Neural cell (in vitro differentiated cells): ENCODE measurements at regions not wholly inside any gene's neighbourhood (a gene's known extent, or its start where the extent isn't known, plus 50 kb on each side); places are given as distances from the start of the nearest gene placed in this dataset.

ENCODE experiments used
- H2AFZ ChIP-seq: fragments of 200-600, 300-800 bp; sonication (generic), shearing (Covaris generic); 2 replicates; pipeline ENCODE4 v1.6.0; 2014; ENCODE audit warnings: low read depth, mild to moderate bottlenecking, antibody characterized with exemption, low read length, moderate library complexity
- H3F3A ChIP-seq: fragments of 200-600 bp; shearing (Covaris generic); 2 replicates; pipeline ENCODE4 v1.6.1; 2016; ENCODE audit warnings: mild to moderate bottlenecking, moderate library complexity, mixed read lengths, antibody characterized with exemption, low read length; ENCODE audit not compliant: insufficient read depth, poor library complexity, severe bottlenecking
- H3K27ac ChIP-seq: fragments of 200-600, 300-800 bp; sonication (generic), shearing (Covaris generic); 2 replicates; pipeline ENCODE4 v1.5.1; 2014; ENCODE audit warnings: mild to moderate bottlenecking, low read length, moderate library complexity
- H3K27me3 ChIP-seq: fragments of 300-800, 200-600 bp; sonication (generic), shearing (Covaris generic); 2 replicates; pipeline ENCODE4 v1.6.0; 2014; ENCODE audit warnings: mild to moderate bottlenecking, low read depth, low read length, moderate library complexity; ENCODE audit not compliant: insufficient read depth
- H3K36me3 ChIP-seq: fragments of 300-800, 200-600 bp; sonication (generic), shearing (Covaris generic); 2 replicates; pipeline ENCODE4 v1.5.1; 2014; ENCODE audit warnings: mild to moderate bottlenecking, antibody characterized with exemption, low read length, moderate library complexity; ENCODE audit not compliant: insufficient read depth
- H3K4me2 ChIP-seq: fragments of 300-800, 200-600 bp; sonication (generic), shearing (Covaris generic); 2 replicates; pipeline ENCODE4 v1.6.0; 2014; ENCODE audit warnings: mild to moderate bottlenecking, low read length
- H3K4me3 ChIP-seq: fragments of 300-800, 200-600 bp; sonication (generic), shearing (Covaris generic); 2 replicates; pipeline ENCODE4 v1.5.1; 2014; ENCODE audit warnings: mild to moderate bottlenecking, low read length, moderate library complexity
- H3K79me2 ChIP-seq: fragments of 200-600 bp; shearing (Covaris generic); replicated peaks from 2 replicates; pipeline ENCODE4 v1.6.0; 2014; ENCODE audit warnings: mild to moderate bottlenecking, low read length, moderate library complexity; ENCODE audit not compliant: insufficient read depth
- H3K9ac ChIP-seq: fragments of 300-800, 200-600 bp; sonication (generic), shearing (Covaris generic); 2 replicates; pipeline ENCODE4 v1.6.1; 2016; ENCODE audit warnings: mild to moderate bottlenecking, low read length, mixed read lengths
- H3K9me2 ChIP-seq: fragments of 200-600 bp; shearing (Covaris generic); 2 replicates; pipeline ENCODE4 v1.6.1; 2016; ENCODE audit warnings: mild to moderate bottlenecking, low read length, mixed read lengths; ENCODE audit not compliant: insufficient read depth
- H3K9me3 ChIP-seq: fragments of 200-600, 300-800 bp; sonication (generic), shearing (Covaris generic); 2 replicates; pipeline ENCODE4 v1.6.1; 2016; ENCODE audit warnings: mild to moderate bottlenecking, mixed run types, low read length, moderate library complexity, mixed read lengths
- H4K20me1 ChIP-seq: fragments of 200-600 bp; shearing (Covaris generic); 2 replicates; pipeline ENCODE4 v1.6.1; 2016; ENCODE audit warnings: mild to moderate bottlenecking, mixed run types; ENCODE audit not compliant: insufficient read depth
- EP300 ChIP-seq: fragments of 450-650 bp; conservative IDR thresholded peaks from 2 replicates; pipeline ENCODE4 v1.6.1; 2014; ENCODE audit warnings: antibody characterized with exemption, mild to moderate bottlenecking, moderate library complexity; ENCODE audit not compliant: poor library complexity, severe bottlenecking
- EZH2 ChIP-seq: fragments of 200-600, 300-800 bp; shearing (Covaris generic), sonication (generic); IDR thresholded peaks from 2 replicates; pipeline ENCODE4 v1.6.1; 2014; ENCODE audit warnings: antibody characterized with exemption, low read length, borderline replicate concordance, mild to moderate bottlenecking; ENCODE audit not compliant: insufficient read depth, poor library complexity, severe bottlenecking
- MXI1 ChIP-seq: fragments of 450-650 bp; conservative IDR thresholded peaks from 2 replicates; pipeline ENCODE4 v1.6.1; 2014; ENCODE audit warnings: antibody characterized with exemption, mild to moderate bottlenecking; ENCODE audit not compliant: poor library complexity, severe bottlenecking
- POLR2AphosphoS5 ChIP-seq: IDR thresholded peaks from 2 replicates; pipeline ENCODE4 v1.6.1; 2012
- RAD21 ChIP-seq: fragments of 450-650 bp; conservative IDR thresholded peaks from 2 replicates; pipeline ENCODE4 v1.6.1; 2014; ENCODE audit warnings: antibody characterized with exemption, mild to moderate bottlenecking, moderate library complexity
- REST ChIP-seq: IDR thresholded peaks from 2 replicates; pipeline ENCODE4 v1.6.1; 2012; ENCODE audit warnings: borderline replicate concordance
- SMC3 ChIP-seq: fragments of 450-650 bp; conservative IDR thresholded peaks from 2 replicates; pipeline ENCODE4 v1.6.1; 2014; ENCODE audit warnings: antibody characterized with exemption, mild to moderate bottlenecking, moderate library complexity; ENCODE audit not compliant: poor library complexity
- TAF1 ChIP-seq: IDR thresholded peaks from 2 replicates; pipeline ENCODE4 v1.6.1; 2012; ENCODE audit warnings: low read depth
- TF ChIP-seq, protein P1 (sequence below): fragments of 450-650 bp; IDR thresholded peaks from 2 replicates; pipeline ENCODE4 v1.5.1; 2014; ENCODE audit warnings: antibody characterized with exemption, mild to moderate bottlenecking, moderate library complexity; ENCODE audit not compliant: poor library complexity, severe bottlenecking

GRCh38 chr12:113762882-113763816 lies 203.0 kb downstream of the RBM19 start:
- Histone ChIP-seq H2AFZ (peak overlapping the region; percentile 67), H3K9ac (peak overlapping the region; percentile 81), H3K79me2 (no peaks in the 10 kb centered on the region), H3K9me3 (no peaks in the 10 kb centered on the region), H3K36me3 (no peaks in the 10 kb centered on the region), H3K4me3 (peak overlapping the region; percentile 60), H3K9me2 (no peaks in the 10 kb centered on the region), H3K4me2 (peak overlapping the region; percentile 74), H3K27me3 (no peaks in the 10 kb centered on the region), H3K27ac (peak overlapping the region; percentile 99), H3F3A (peaks cover 7% of the 10 kb centered on the region), H4K20me1 (no peaks in the 10 kb centered on the region)
- TF ChIP-seq REST, result peak; percentile 42
- TF ChIP-seq, protein P1, sequence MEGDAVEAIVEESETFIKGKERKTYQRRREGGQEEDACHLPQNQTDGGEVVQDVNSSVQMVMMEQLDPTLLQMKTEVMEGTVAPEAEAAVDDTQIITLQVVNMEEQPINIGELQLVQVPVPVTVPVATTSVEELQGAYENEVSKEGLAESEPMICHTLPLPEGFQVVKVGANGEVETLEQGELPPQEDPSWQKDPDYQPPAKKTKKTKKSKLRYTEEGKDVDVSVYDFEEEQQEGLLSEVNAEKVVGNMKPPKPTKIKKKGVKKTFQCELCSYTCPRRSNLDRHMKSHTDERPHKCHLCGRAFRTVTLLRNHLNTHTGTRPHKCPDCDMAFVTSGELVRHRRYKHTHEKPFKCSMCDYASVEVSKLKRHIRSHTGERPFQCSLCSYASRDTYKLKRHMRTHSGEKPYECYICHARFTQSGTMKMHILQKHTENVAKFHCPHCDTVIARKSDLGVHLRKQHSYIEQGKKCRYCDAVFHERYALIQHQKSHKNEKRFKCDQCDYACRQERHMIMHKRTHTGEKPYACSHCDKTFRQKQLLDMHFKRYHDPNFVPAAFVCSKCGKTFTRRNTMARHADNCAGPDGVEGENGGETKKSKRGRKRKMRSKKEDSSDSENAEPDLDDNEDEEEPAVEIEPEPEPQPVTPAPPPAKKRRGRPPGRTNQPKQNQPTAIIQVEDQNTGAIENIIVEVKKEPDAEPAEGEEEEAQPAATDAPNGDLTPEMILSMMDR, result no peak
- peak; percentile 55 for TF ChIP-seq MXI1
- no peak for TF ChIP-seq EZH2
- TF ChIP-seq SMC3, result peak; percentile 64
- TF ChIP-seq EP300, result peak; percentile 89
- TF ChIP-seq TAF1, result no peak
- peak; percentile 12 for TF ChIP-seq POLR2AphosphoS5
- peak; percentile 60 for TF ChIP-seq RAD21

DNA sequence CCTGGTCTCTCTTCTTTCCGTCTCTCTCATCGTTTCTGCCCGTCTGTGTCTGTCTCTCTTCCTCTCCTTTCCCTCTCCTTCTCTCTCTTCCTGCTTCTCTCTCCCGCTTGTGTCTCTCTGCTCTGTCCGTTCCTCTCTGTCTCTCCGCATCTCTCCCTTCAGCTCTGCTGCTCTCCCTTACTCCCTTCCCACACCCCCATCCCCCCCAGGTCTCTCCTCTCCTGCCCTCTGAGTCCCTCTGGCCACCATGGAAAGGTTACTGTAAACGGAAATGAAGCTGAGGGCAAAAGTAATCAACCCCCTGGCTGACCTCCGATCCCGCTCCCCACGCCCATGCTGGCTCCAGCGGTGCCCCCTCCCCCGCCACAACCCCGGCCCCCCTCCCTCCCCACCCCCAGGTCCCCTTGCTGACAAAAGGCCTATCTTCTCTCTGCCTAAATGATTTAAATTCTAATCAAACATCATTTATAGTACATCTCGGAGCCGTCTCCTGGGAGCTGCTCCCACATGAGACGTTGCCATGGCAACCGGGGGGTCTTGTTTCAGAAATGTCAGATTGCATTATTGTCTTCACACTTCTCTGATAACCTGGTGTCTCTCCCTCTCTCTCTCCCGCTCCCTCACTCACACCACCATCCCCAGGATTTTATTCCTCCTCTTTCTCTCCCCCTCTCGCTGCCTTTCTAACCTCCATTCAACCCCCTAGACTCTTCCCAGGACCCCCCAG lies 203.8 kb downstream of the RBM19 start:
- TF ChIP-seq REST (peak; percentile 86), TAF1 (peak; percentile 49), POLR2AphosphoS5 (peak; percentile 84), MXI1 (no peak)

More for the DNA sequence above, 203.8 kb downstream of the RBM19 start:
- Histone ChIP-seq H3K4me2 (peak overlapping the region; percentile 76), H3K9me3 (no peaks in the 10 kb centered on the region), H3K27ac (peak overlapping the region; percentile 99), H3K9me2 (no peaks in the 10 kb centered on the region), H3K79me2 (no peaks in the 10 kb centered on the region), H3F3A (peaks cover 7% of the 10 kb centered on the region), H3K4me3 (peak overlapping the region; percentile 60), H4K20me1 (no peaks in the 10 kb centered on the region), H2AFZ (peak overlapping the region; percentile 67), H3K9ac (peak overlapping the region; percentile 81), H3K36me3 (no peaks in the 10 kb centered on the region), H3K27me3 (no peaks in the 10 kb centered on the region)
